ENCODE measurements at regions not wholly inside any gene's neighbourhood (a gene's known extent, or its start where the extent isn't known, plus 50 kb on each side); places are given as distances from the start of the nearest gene placed in this dataset.

- ChIA-PET CTCF (interaction anchor here (0.7 kb wide), 1 partner anchor 11 kb away, joined by 3 read pairs; no protein-coding TSS in a partner anchor), POLR2A (interaction anchor here (0.7 kb wide), 1 partner anchor 14 kb away, joined by 3 read pairs; no protein-coding TSS in a partner anchor)
- no peak for TF ChIP-seq CTCF (IDR thresholded peaks at IDR 0.05; ENCODE audit: unreplicated experiment)
- Mint-ChIP-seq H3K36me3 (ENCODE audit: insufficient read depth, unreplicated experiment) (peaks cover 7% of the 10 kb centered on the region), H3K4me3 (ENCODE audit: unreplicated experiment) (no peak overlapping the region), H3K27ac (ENCODE audit: low read depth, unreplicated experiment) (peak overlapping the region; percentile 27), H3K4me1 (ENCODE audit: insufficient read depth, unreplicated experiment) (peaks cover 43% of the 10 kb centered on the region), H3K9me3 (ENCODE audit: unreplicated experiment) (no peaks in the 10 kb centered on the region), H3K27me3 (ENCODE audit: insufficient read depth, unreplicated experiment) (no peaks in the 10 kb centered on the region)
- BruUV-seq (replicated peaks), result no TSS peak
- intact Hi-C loops (cut with micrococcal nuclease), result no loop called here
- DNase-seq (ENCODE audit: unreplicated experiment), result no peak
Observed at GRCh38 chr12:65529106-65529505, 250.6 kb downstream of the MSRB3 start.

GRCh38 chr12:65529771-65530435 is 251.4 kb downstream of the MSRB3 start:
- no peak for TF ChIP-seq CTCF (IDR thresholded peaks at IDR 0.05; ENCODE audit: unreplicated experiment)
- Mint-ChIP-seq H3K27me3 (ENCODE audit: insufficient read depth, unreplicated experiment) (no peaks in the 10 kb centered on the region), H3K4me1 (ENCODE audit: insufficient read depth, unreplicated experiment) (peaks cover 43% of the 10 kb centered on the region), H3K36me3 (ENCODE audit: insufficient read depth, unreplicated experiment) (peaks cover 7% of the 10 kb centered on the region), H3K4me3 (ENCODE audit: unreplicated experiment) (no peak overlapping the region), H3K27ac (ENCODE audit: low read depth, unreplicated experiment) (no peak overlapping the region), H3K9me3 (ENCODE audit: unreplicated experiment) (no peaks in the 10 kb centered on the region)
- CTCF ChIA-PET, result interaction anchor here (0.7 to 0.9 kb wide), 2 partner anchors 12 to 27 kb away, joined by 3 to 4 read pairs; no protein-coding TSS in a partner anchor
- intact Hi-C loops (cut with micrococcal nuclease), result no loop called here
- no TSS peak for BruUV-seq (replicated peaks)
- DNase-seq (ENCODE audit: unreplicated experiment), result no peak
- POLR2A ChIA-PET, result no interaction called here

DNA sequence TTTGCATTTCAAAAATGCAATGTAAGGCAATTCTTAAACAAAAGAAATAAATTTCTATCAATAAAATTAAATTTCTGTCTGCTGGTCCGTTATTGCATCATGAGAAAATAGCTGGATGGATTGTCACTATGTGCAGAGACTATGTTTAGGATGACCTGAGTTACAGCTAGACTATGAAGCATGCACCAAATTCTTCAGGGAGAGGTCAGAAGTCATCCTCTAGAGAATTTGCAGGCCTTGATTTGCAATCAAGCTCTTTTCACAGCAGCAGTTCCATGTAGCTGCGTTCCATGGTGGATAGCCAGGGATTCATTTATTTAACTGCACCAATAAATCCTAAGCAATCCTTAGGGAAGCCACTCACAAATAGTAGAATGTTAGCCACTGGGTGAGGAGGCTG is 253.7 kb downstream of the MSRB3 start:
- ChIA-PET CTCF (interaction anchor here (0.6 to 1.0 kb wide), 3 partner anchors 9 to 120 kb away, joined by 3 to 4 read pairs (median 4); no protein-coding TSS in a partner anchor), POLR2A (interaction anchor here (0.5 to 1.2 kb wide), 3 partner anchors 153 to 244 kb away, joined by 3 to 4 read pairs (median 3); no protein-coding TSS in a partner anchor)
- intact Hi-C loops (cut with micrococcal nuclease), result no loop called here
- H3K9me3 Mint-ChIP-seq (ENCODE audit: unreplicated experiment), result no peaks in the 10 kb centered on the region
- no TSS peak for BruUV-seq (replicated peaks)
- no peaks in the 10 kb centered on the region for H3K27me3 Mint-ChIP-seq (ENCODE audit: insufficient read depth, unreplicated experiment)
- H3K4me1 Mint-ChIP-seq (ENCODE audit: insufficient read depth, unreplicated experiment), result peaks cover 41% of the 10 kb centered on the region
- no peak for DNase-seq (ENCODE audit: unreplicated experiment)
- H3K27ac Mint-ChIP-seq (ENCODE audit: low read depth, unreplicated experiment), result peak overlapping the region; percentile 87
- no peak for TF ChIP-seq CTCF (IDR thresholded peaks at IDR 0.05; ENCODE audit: unreplicated experiment)
- H3K36me3 Mint-ChIP-seq (ENCODE audit: insufficient read depth, unreplicated experiment), result peaks cover 7% of the 10 kb centered on the region
- H3K4me3 Mint-ChIP-seq (ENCODE audit: unreplicated experiment), result no peak overlapping the region

DNA sequence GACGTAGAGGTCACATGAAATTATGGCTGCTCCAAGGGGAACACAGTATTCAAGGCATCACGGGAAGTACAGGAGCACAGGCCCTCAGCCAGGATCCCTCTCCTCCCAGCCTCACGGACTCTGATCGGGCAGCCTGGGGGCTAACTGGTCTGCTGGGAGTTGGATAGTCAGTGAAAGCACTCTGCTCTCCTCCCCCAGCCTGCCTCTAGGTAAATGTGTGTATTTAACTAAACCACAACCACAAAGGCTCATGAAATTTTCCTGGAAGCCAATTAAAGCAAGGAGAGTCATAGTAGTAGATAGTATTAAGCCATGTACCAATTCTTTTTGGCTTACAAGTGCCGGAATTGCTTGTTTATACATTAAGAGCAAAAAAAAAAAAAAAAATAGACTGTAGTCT is 254.3 kb downstream of the MSRB3 start:
- H3K4me3 Mint-ChIP-seq (ENCODE audit: unreplicated experiment), result no peak overlapping the region

More for the DNA sequence above, 254.3 kb downstream of the MSRB3 start:
- ChIA-PET POLR2A (interaction anchor here (0.6 to 0.7 kb wide), 2 partner anchors 53 to 244 kb away, joined by 4 read pairs; no protein-coding TSS in a partner anchor), CTCF (interaction anchor here (0.6 kb wide), 1 partner anchor 64 kb away, joined by 4 read pairs; no protein-coding TSS in a partner anchor)
- Mint-ChIP-seq H3K27ac (ENCODE audit: low read depth, unreplicated experiment) (peak overlapping the region; percentile 87), H3K27me3 (ENCODE audit: insufficient read depth, unreplicated experiment) (no peaks in the 10 kb centered on the region), H3K4me1 (ENCODE audit: insufficient read depth, unreplicated experiment) (peaks cover 44% of the 10 kb centered on the region), H3K36me3 (ENCODE audit: insufficient read depth, unreplicated experiment) (peaks cover 7% of the 10 kb centered on the region), H3K9me3 (ENCODE audit: unreplicated experiment) (no peaks in the 10 kb centered on the region)
- intact Hi-C loops (cut with micrococcal nuclease), result no loop called here
- peak; percentile 86 for DNase-seq (ENCODE audit: unreplicated experiment)
- TF ChIP-seq CTCF (IDR thresholded peaks at IDR 0.05; ENCODE audit: unreplicated experiment), result no peak
- no TSS peak for BruUV-seq (replicated peaks)
